Naive thymus-derived CD4-positive, alpha-beta T cell (primary cell): ENCODE measurements at regions not wholly inside any gene's neighbourhood (a gene's known extent, or its start where the extent isn't known, plus 50 kb on each side); places are given as distances from the start of the nearest gene placed in this dataset.
"Not testable (repeated sequence)": the region's sequence is repeated elsewhere in the genome, so short reads cannot be mapped to it uniquely, and the experiment has no call there.

ENCODE experiments used
- ATAC-seq: fragments of 150-1000 bp; cut with Tn5 transposase; 2 replicates; pipeline ENCODE4 v1.10.0; 2021; ENCODE audit warnings: mild to moderate bottlenecking, moderate library complexity
- CTCF ChIA-PET: fragments of 350-600 bp; sonication (Branson Sonifier 250); formaldehyde crosslinking; loops from one replicate; lab custom pipeline; 2021; ENCODE audit warnings: antibody characterized with exemption; lab: Charles Lee
- POLR2A ChIA-PET: fragments of 350-600 bp; sonication (Branson Sonifier 250); formaldehyde crosslinking; loops from one replicate; lab custom pipeline; 2021; ENCODE audit warnings: antibody characterized with exemption, inconsistent platforms; lab: Charles Lee
- DNase-seq, 9 donors: peaks; one replicate each; pipeline versions ENCODE4 v3.0.0 to v3.0.0-alpha.2; 2020 to 2022; ENCODE audit warnings: mixed read lengths in 1 of 9
- H3K27ac ChIP-seq: one replicate; pipeline ENCODE4 v1.7.0; 2013; ENCODE audit warnings: mild to moderate bottlenecking, low read depth, low read length, moderate library complexity
- H3K27me3 ChIP-seq, 2 donors: one replicate each; pipeline ENCODE4 v1.7.0; 2013; ENCODE audit warnings: low read length in 2 of 2, mild to moderate bottlenecking in 2 of 2, moderate library complexity in 2 of 2; ENCODE audit not compliant: control insufficient read depth in 2 of 2, insufficient read depth in 2 of 2
- H3K36me3 ChIP-seq, 3 experiments: 1 replicate in 2 of 3; 2 replicates in 1 of 3; pipeline ENCODE4 v1.7.0; 2013; ENCODE audit warnings: low read length in 3 of 3, mild to moderate bottlenecking in 3 of 3, moderate library complexity in 1 of 3; ENCODE audit not compliant: insufficient read depth in 3 of 3, control insufficient read depth in 2 of 3
- H3K4me1 ChIP-seq, 2 donors: one replicate each; pipeline ENCODE4 v1.7.0; 2013; ENCODE audit warnings: low read length in 2 of 2, mild to moderate bottlenecking in 2 of 2, moderate library complexity in 1 of 2; ENCODE audit not compliant: control insufficient read depth in 2 of 2, insufficient read depth in 2 of 2
- H3K4me3 ChIP-seq: 2 replicates; pipeline ENCODE4 v1.7.0; 2013; ENCODE audit warnings: mild to moderate bottlenecking, low read length
- H3K9me3 ChIP-seq, 3 experiments: 1 replicate in 2 of 3; 2 replicates in 1 of 3; pipeline ENCODE4 v1.7.0; 2013; ENCODE audit warnings: low read length in 3 of 3; ENCODE audit not compliant: control insufficient read depth in 2 of 3
- H3K27ac Mint-ChIP-seq, 9 donors: one replicate each; pipeline ENCODE4 v1.8.0; 2020 to 2022; ENCODE audit warnings: mixed read lengths in 9 of 9, mild to moderate bottlenecking in 8 of 9, moderate library complexity in 5 of 9, inconsistent platforms in 2 of 9
- H3K27me3 Mint-ChIP-seq, 5 donors: one replicate each; pipeline ENCODE4 v1.8.0; 2021 to 2022; ENCODE audit warnings: mixed read lengths in 5 of 5, mild to moderate bottlenecking in 1 of 5
- H3K36me3 Mint-ChIP-seq, 5 donors: one replicate each; pipeline ENCODE4 v1.8.0; 2020 to 2022; ENCODE audit warnings: mixed read lengths in 5 of 5, mild to moderate bottlenecking in 3 of 5, inconsistent platforms in 1 of 5
- H3K4me1 Mint-ChIP-seq, 7 donors: one replicate each; pipeline ENCODE4 v1.8.0; 2020 to 2022; ENCODE audit warnings: mixed read lengths in 7 of 7, mild to moderate bottlenecking in 3 of 7, inconsistent platforms in 1 of 7
- H3K4me3 Mint-ChIP-seq, 10 donors: one replicate each; pipeline ENCODE4 v1.8.0; 2020 to 2022; ENCODE audit warnings: mild to moderate bottlenecking in 10 of 10, mixed read lengths in 10 of 10, moderate library complexity in 6 of 10, inconsistent platforms in 2 of 10
- H3K9me3 Mint-ChIP-seq, 11 donors: one replicate each; pipeline ENCODE4 v1.8.0; 2020 to 2022; ENCODE audit warnings: mixed read lengths in 11 of 11, mild to moderate bottlenecking in 4 of 11, inconsistent platforms in 1 of 11, moderate library complexity in 1 of 11
- intact Hi-C, 2 donors: fragments of 100-400 bp; cut with micrococcal nuclease; formaldehyde crosslinking; loops; one replicate each; pipeline ENCODE4 v1.15.1; 2023

DNA sequence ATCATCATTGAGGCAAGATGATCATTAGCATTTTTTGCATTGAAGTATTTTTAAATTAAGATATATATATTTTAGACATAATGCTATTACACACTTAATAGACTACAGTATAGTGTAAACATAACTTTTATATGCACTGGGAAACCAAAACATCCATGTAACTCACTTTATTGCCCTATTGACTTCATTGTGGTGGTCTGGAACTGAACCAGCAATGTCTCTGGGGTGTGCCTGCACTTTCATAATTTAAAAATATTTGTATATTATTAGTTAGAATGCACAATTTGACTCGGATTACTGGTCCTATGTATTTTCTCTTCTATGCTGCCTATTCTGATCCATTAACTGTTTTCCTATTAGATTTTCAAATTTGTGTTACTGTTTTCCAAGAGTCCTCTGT, 109.1 kb upstream of the SPATA12 start:
- ChIA-PET POLR2A (interaction anchor here (1.2 kb wide), 1 partner anchor 34 kb away, joined by 3 read pairs; no protein-coding TSS in a partner anchor), CTCF (interaction anchor here (0.6 kb wide), 1 partner anchor 304 kb away, joined by 3 read pairs; no protein-coding TSS in a partner anchor)
- Mint-ChIP-seq H3K27me3 (peaks cover 0 to 8% (median 0%) of the 10 kb centered on the region in 5 donors), H3K4me1 (peaks cover 0 to 2% (median 0%) of the 10 kb centered on the region in 7 donors), H3K27ac (no peak overlapping the region), H3K4me3 (no peak overlapping the region), H3K9me3 (peaks cover under 1 to 11% (median 4%) of the 10 kb centered on the region in 11 donors), H3K36me3 (peaks cover 0 to 10% (median 3%) of the 10 kb centered on the region in 5 donors)
- intact Hi-C loops: no loop called here
- H3K4me1 ChIP-seq: no peaks in the 10 kb centered on the region
- H3K36me3 ChIP-seq: no peaks in the 10 kb centered on the region
- H3K9me3 ChIP-seq: no peaks in the 10 kb centered on the region
- no peak for ATAC-seq
- H3K4me3 ChIP-seq: no peak overlapping the region
- H3K27me3 ChIP-seq: no peaks in the 10 kb centered on the region
- no peak for DNase-seq
- no peak overlapping the region for H3K27ac ChIP-seq

DNA sequence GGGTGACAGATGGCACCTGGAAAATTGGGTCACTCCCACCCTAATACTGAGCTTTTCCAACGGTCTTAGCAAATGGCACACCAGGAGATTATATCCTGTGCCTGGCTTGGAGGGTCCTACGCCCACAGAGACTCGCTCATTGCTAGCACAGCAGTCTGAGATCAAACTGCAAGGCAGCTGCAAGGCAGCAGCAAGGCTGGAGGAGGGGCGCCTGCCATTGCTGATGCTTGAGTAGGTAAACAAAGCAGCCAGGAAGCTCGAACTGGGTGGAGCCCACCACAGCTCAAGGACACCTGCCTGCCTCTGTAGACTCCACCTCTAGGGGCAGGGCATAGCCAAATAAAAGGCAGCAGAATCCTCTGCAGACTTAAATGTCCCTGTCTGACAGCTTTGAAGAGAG, 115.1 kb upstream of the SPATA12 start:
- ATAC-seq, intact Hi-C loops, H3K4me3 ChIP-seq, H3K27me3 ChIP-seq, H3K9me3 ChIP-seq, H3K36me3 ChIP-seq, H3K27me3 Mint-ChIP-seq, H3K27ac ChIP-seq: not testable (repeated sequence)
- peaks cover 9 to 12% of the 10 kb centered on the region in 2 donors for H3K4me1 ChIP-seq
- CTCF ChIA-PET: interaction anchor here (1.1 to 1.4 kb wide), 2 partner anchors 29 to 133 kb away, joined by 3 to 4 read pairs; no protein-coding TSS in a partner anchor
- DNase-seq: peak in 3 of 9 donors; percentile 14 to 29 (median 28)
- Mint-ChIP-seq H3K4me1 (peaks cover 14 to 34% (median 25%) of the 10 kb centered on the region in 7 donors), H3K9me3 (peaks cover 5 to 28% (median 13%) of the 10 kb centered on the region in 11 donors), H3K36me3 (peaks cover 7 to 18% (median 9%) of the 10 kb centered on the region in 5 donors), H3K27ac (peak overlapping the region in 3 of 9 donors; percentile 41 to 51 (median 45)), H3K4me3 (peak overlapping the region in 2 of 10 donors; percentile 25 to 44)
- POLR2A ChIA-PET: interaction anchor here (0.6 to 2.4 kb wide), 5 partner anchors 10 to 147 kb away, joined by 4 to 7 read pairs (median 6); no protein-coding TSS in a partner anchor

DNA sequence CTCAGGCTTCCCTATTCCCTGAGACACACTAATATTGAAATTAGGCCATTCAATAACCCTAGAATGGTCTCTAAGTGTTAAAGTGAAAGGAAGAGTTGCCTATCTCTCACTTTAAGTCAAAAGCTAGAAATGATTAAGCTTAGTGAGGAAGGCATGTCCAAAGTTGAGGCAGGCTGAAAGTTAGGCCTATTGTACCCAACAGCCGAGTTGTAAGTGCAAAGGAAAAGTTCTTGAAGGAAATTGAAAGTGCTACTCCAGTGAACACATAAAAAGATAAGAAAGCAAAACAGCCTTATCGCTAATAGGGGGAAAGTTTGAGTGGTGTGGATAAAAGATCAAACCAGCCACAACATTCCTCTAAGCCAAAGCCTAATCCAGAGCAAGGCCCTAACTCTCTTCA, 117.9 kb upstream of the SPATA12 start:
- Histone ChIP-seq H3K27me3 (no peaks in the 10 kb centered on the region), H3K4me3 (no peak overlapping the region), H3K36me3 (no peaks in the 10 kb centered on the region), H3K9me3 (no peaks in the 10 kb centered on the region), H3K27ac (peak overlapping the region; percentile 39), H3K4me1 (peaks cover 9 to 12% of the 10 kb centered on the region in 2 donors)
- DNase-seq: no peak
- ChIA-PET CTCF (interaction anchor here (0.6 to 1.0 kb wide), 2 partner anchors 201 to 243 kb away, joined by 4 to 5 read pairs; no protein-coding TSS in a partner anchor), POLR2A (interaction anchor here (0.6 to 1.2 kb wide), 9 partner anchors 9 to 1508 kb away, joined by 3 to 5 read pairs (median 3); no protein-coding TSS in a partner anchor)
- peak overlapping the region; percentile 23 to 76 (median 64) for H3K4me3 Mint-ChIP-seq
- peaks cover 7 to 17% (median 9%) of the 10 kb centered on the region in 5 donors for H3K36me3 Mint-ChIP-seq
- no peak for ATAC-seq
- peak overlapping the region; percentile 52 to 94 (median 65) for H3K27ac Mint-ChIP-seq
- H3K4me1 Mint-ChIP-seq: peaks cover 14 to 34% (median 26%) of the 10 kb centered on the region in 7 donors
- H3K27me3 Mint-ChIP-seq: peaks cover 0 to 4% (median 0%) of the 10 kb centered on the region in 5 donors
- peaks cover 5 to 28% (median 13%) of the 10 kb centered on the region in 11 donors for H3K9me3 Mint-ChIP-seq
- intact Hi-C loops: loop anchor here in 1 of 2 donors (2.0 kb wide), 1 partner anchor 14 kb away; no protein-coding TSS in a partner anchor

DNA sequence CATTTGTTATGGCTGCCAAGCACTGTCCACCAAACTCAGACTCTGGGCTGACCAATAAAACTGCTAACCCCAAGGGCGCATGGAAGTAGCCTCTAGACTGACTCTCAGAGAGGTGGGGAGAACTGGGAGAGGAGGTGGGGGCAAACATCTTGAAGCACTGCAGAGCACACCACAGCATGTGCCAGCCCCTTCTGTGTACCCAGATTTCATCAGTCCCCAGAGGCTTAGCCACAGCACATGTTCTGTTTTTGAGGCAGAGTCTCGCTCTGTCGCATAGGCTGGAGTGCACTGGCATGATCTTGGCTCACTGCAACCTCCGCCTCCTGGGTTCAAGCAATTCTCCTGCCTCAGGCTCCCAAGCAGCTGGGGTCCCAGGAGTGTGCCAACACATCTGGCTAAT, 119.5 kb upstream of the SPATA12 start:
- no peak overlapping the region for H3K27ac Mint-ChIP-seq
- POLR2A ChIA-PET: interaction anchor here (0.6 kb wide), 1 partner anchor 237 kb away, joined by 3 read pairs; no protein-coding TSS in a partner anchor
- peaks cover 3 to 9% (median 4%) of the 10 kb centered on the region in 5 donors for H3K36me3 Mint-ChIP-seq
- Histone ChIP-seq H3K9me3 (no peaks in the 10 kb centered on the region), H3K36me3 (no peaks in the 10 kb centered on the region), H3K4me3 (no peak overlapping the region), H3K27me3 (no peaks in the 10 kb centered on the region), H3K27ac (no peak overlapping the region), H3K4me1 (peaks cover 9 to 12% of the 10 kb centered on the region in 2 donors)
- CTCF ChIA-PET: no interaction called here
- DNase-seq: no peak
- intact Hi-C loops: no loop called here
- H3K4me1 Mint-ChIP-seq: peaks cover 14 to 34% (median 26%) of the 10 kb centered on the region in 7 donors
- ATAC-seq: no peak
- no peak overlapping the region for H3K4me3 Mint-ChIP-seq
- peaks cover 0 to 2% (median 0%) of the 10 kb centered on the region in 5 donors for H3K27me3 Mint-ChIP-seq
- peaks cover 0 to 15% (median 5%) of the 10 kb centered on the region in 11 donors for H3K9me3 Mint-ChIP-seq

DNA sequence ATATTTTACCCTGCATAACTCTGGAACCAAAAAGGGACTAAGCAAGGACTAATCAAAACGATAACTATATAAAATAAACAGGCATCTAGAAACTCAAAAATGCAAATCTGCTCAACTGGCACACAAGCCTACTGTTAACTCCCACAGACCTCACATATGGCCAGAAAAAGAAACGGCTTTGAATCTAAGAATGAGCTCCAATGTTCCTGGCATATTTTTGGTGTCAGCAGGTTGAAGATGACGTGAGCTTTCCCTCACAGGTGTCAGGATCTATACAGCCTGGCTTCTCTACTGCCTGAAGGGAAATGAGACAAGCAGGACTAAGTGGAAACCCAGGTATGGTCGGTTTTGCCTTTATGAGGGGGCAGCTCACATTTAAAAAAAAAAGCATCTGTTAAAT, 120.1 kb upstream of the SPATA12 start:
- intact Hi-C loops: no loop called here
- Histone ChIP-seq H3K36me3 (no peaks in the 10 kb centered on the region), H3K4me3 (no peak overlapping the region), H3K9me3 (no peaks in the 10 kb centered on the region), H3K4me1 (peaks cover 9 to 12% of the 10 kb centered on the region in 2 donors), H3K27me3 (no peaks in the 10 kb centered on the region), H3K27ac (no peak overlapping the region)
- Mint-ChIP-seq H3K27me3 (peaks cover 0 to 2% (median 0%) of the 10 kb centered on the region in 5 donors), H3K9me3 (peaks cover 0 to 10% (median 5%) of the 10 kb centered on the region in 11 donors), H3K36me3 (peaks cover 3 to 9% (median 4%) of the 10 kb centered on the region in 5 donors), H3K27ac (no peak overlapping the region), H3K4me3 (no peak overlapping the region), H3K4me1 (peaks cover 14 to 33% (median 25%) of the 10 kb centered on the region in 7 donors)
- ATAC-seq: no peak
- DNase-seq: no peak
- POLR2A ChIA-PET: interaction anchor here (0.6 kb wide), 1 partner anchor 237 kb away, joined by 3 read pairs; no protein-coding TSS in a partner anchor
- CTCF ChIA-PET: no interaction called here

DNA sequence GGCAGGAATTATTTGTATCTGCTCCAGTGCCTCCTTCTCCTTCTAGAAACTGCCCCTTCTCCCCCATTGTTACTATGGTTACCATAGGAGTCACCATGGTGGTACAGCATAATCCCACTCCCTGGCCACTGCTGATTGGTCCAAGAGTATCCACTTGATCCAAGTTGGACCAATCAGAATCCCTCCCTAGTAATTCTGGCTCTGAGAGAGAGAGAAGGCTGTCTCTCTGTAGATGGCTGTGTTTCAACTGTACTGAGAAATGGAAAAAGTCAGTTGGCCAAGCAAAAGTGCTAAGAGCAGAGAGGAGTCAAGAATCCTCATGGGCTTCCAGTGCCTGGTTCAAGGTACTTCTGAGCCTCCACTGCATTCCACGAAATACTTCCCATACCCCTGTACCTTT, 120.6 kb upstream of the SPATA12 start:
- no peak overlapping the region for H3K4me3 Mint-ChIP-seq
- H3K27ac Mint-ChIP-seq: no peak overlapping the region
- no peaks in the 10 kb centered on the region for H3K9me3 ChIP-seq
- H3K36me3 ChIP-seq: no peaks in the 10 kb centered on the region
- H3K27me3 ChIP-seq: no peaks in the 10 kb centered on the region
- peaks cover 0 to 2% (median 0%) of the 10 kb centered on the region in 5 donors for H3K27me3 Mint-ChIP-seq
- H3K27ac ChIP-seq: no peak overlapping the region
- ATAC-seq (no peak), DNase-seq (no peak)
- peaks cover 9 to 12% of the 10 kb centered on the region in 2 donors for H3K4me1 ChIP-seq
- H3K4me3 ChIP-seq: no peak overlapping the region
- H3K9me3 Mint-ChIP-seq: peaks cover 0 to 8% (median 4%) of the 10 kb centered on the region in 11 donors
- peaks cover under 1 to 4% (median 3%) of the 10 kb centered on the region in 5 donors for H3K36me3 Mint-ChIP-seq
- ChIA-PET POLR2A (no interaction called here), CTCF (no interaction called here)
- intact Hi-C loops: no loop called here
- H3K4me1 Mint-ChIP-seq: peaks cover 13 to 30% (median 20%) of the 10 kb centered on the region in 7 donors
